H1 (cell line): ENCODE measurements at regions not wholly inside any gene's neighbourhood (a gene's known extent, or its start where the extent isn't known, plus 50 kb on each side); places are given as distances from the start of the nearest gene placed in this dataset.

Experiments
- CTCF ChIA-PET: fragments of 300-600 bp; sonication (Branson Sonifier 250); formaldehyde crosslinking; loops from one replicate; lab custom pipeline; 2021; ENCODE audit not compliant: partially characterized antibody; lab: Charles Lee
- POLR2A ChIA-PET: fragments of 300-600 bp; sonication (Branson Sonifier 250); formaldehyde crosslinking; loops from one replicate; lab custom pipeline; 2021; ENCODE audit warnings: inconsistent platforms; ENCODE audit not compliant: partially characterized antibody; lab: Charles Lee
- DNase-seq, 2 experiments: peaks; one replicate each; pipeline versions ENCODE4 v3.0.0 to v3.0.0-alpha.2; 2010 to 2022; ENCODE audit warnings: low spot score in 2 of 2, low read depth in 1 of 2, mixed read lengths in 1 of 2
- FAIRE-seq: peaks from 2 replicates; lab custom pipeline; 2011; peaks lifted over from hg19 to GRCh38; lab: Jason Lieb, UNC
- H2AFZ ChIP-seq: 2 replicates; pipeline ENCODE4 v1.8.1; 2012; ENCODE audit warnings: low read length, inconsistent platforms
- H2AK5ac ChIP-seq: 2 replicates; pipeline ENCODE4 v1.6.1; 2013; ENCODE audit warnings: low read depth, low read length
- H2BK120ac ChIP-seq: replicated peaks from 2 replicates; pipeline ENCODE3; 2013; ENCODE audit warnings: low read depth, low read length, inconsistent platforms
- H2BK12ac ChIP-seq: 2 replicates; pipeline ENCODE4 v1.6.1; 2013; ENCODE audit warnings: low read depth, low read length
- H2BK15ac ChIP-seq: 2 replicates; pipeline ENCODE4 v1.6.1; 2013; ENCODE audit warnings: low read length
- H2BK20ac ChIP-seq: 2 replicates; pipeline ENCODE4 v1.6.1; 2013; ENCODE audit warnings: low read length
- H2BK5ac ChIP-seq: 2 replicates; pipeline ENCODE4 v1.6.1; 2013; ENCODE audit warnings: low read depth, low read length
- H3K14ac ChIP-seq: 2 replicates; pipeline ENCODE4 v1.6.1; 2013; ENCODE audit warnings: inconsistent platforms; ENCODE audit not compliant: insufficient read length
- H3K18ac ChIP-seq: 2 replicates; pipeline ENCODE4 v1.6.1; 2013; ENCODE audit warnings: low read length; ENCODE audit errors: extremely low read depth
- H3K23ac ChIP-seq: 2 replicates; pipeline ENCODE4 v1.6.1; 2013; ENCODE audit warnings: inconsistent platforms; ENCODE audit not compliant: insufficient read length
- H3K23me2 ChIP-seq: 2 replicates; pipeline ENCODE4 v1.6.1; 2013; ENCODE audit warnings: low read depth, low read length
- H3K27ac ChIP-seq: 2 replicates; pipeline ENCODE4 v1.6.1; 2011; ENCODE audit warnings: low read depth, low read length, inconsistent platforms
- H3K27me3 ChIP-seq, 4 experiments: replicated peaks in 1 of 4; 1 replicate in 1 of 4; 2 replicates in 3 of 4; pipeline versions ENCODE4 v1.6.1 to v1.8.1; 2011 to 2013; ENCODE audit warnings: low read length in 3 of 4, mild to moderate bottlenecking in 3 of 4, inconsistent platforms in 2 of 4, mixed read lengths in 2 of 4, moderate library complexity in 1 of 4; ENCODE audit not compliant: control insufficient read depth in 3 of 4, insufficient read depth in 3 of 4; ENCODE audit errors: extremely low read depth in 1 of 4
- H3K36me3 ChIP-seq, 4 experiments: 2 replicates each; pipeline versions ENCODE4 v1.6.1 to v1.8.1; 2011 to 2013; ENCODE audit warnings: mild to moderate bottlenecking in 4 of 4, low read length in 3 of 4, moderate library complexity in 2 of 4, control low read depth in 1 of 4, inconsistent platforms in 1 of 4; ENCODE audit not compliant: insufficient read depth in 4 of 4, control insufficient read depth in 2 of 4
- H3K4ac ChIP-seq: replicated peaks from 2 replicates; pipeline ENCODE3; 2013; ENCODE audit warnings: low read length, low read depth, mixed read lengths, inconsistent platforms; ENCODE audit not compliant: insufficient read length
- H3K4me1 ChIP-seq, 4 experiments: replicated peaks in 1 of 4; 1 replicate in 1 of 4; 2 replicates in 3 of 4; pipeline versions ENCODE4 v1.6.1 to v1.8.1; 2011 to 2013; ENCODE audit warnings: low read length in 3 of 4, inconsistent platforms in 2 of 4, mixed read lengths in 1 of 4; ENCODE audit not compliant: insufficient read depth in 4 of 4, control insufficient read depth in 3 of 4
- H3K4me2 ChIP-seq, 2 experiments: 2 replicates each; pipeline versions ENCODE4 v1.6.1 to v1.8.1; 2011 to 2013; ENCODE audit warnings: low read depth in 2 of 2, low read length in 2 of 2, control low read depth in 1 of 2, inconsistent platforms in 1 of 2, mild to moderate bottlenecking in 1 of 2; ENCODE audit not compliant: insufficient read depth in 1 of 2
- H3K4me3 ChIP-seq, 4 experiments: fragments of 200-600, 300-600 bp in 1 of 4; sonication (generic), shearing (Covaris generic), sonication (Bioruptor Twin) in 1 of 4; 2 replicates each; pipeline versions ENCODE4 v1.5.1 to v1.8.1; 2011 to 2016; ENCODE audit warnings: low read length in 4 of 4, low read depth in 3 of 4, control low read depth in 2 of 4, inconsistent platforms in 2 of 4, mild to moderate bottlenecking in 2 of 4, mixed read lengths in 1 of 4, moderate library complexity in 1 of 4; ENCODE audit not compliant: insufficient read depth in 2 of 4; ENCODE audit errors: extremely low read depth in 1 of 4
- H3K56ac ChIP-seq: replicated peaks from 2 replicates; pipeline ENCODE3; 2013; ENCODE audit warnings: low read depth, mild to moderate bottlenecking, mixed read lengths, low read length, inconsistent platforms; ENCODE audit not compliant: insufficient read length
- H3K79me1 ChIP-seq: 2 replicates; pipeline ENCODE4 v1.6.1; 2013; ENCODE audit warnings: low read depth, low read length, control low read depth
- H3K79me2 ChIP-seq, 2 experiments: 2 replicates each; pipeline versions ENCODE4 v1.6.1 to v1.8.1; 2012 to 2013; ENCODE audit warnings: low read length in 2 of 2, mild to moderate bottlenecking in 2 of 2, inconsistent platforms in 1 of 2; ENCODE audit not compliant: insufficient read depth in 2 of 2, control insufficient read depth in 1 of 2
- H3K9ac ChIP-seq, 4 experiments: replicated peaks in 1 of 4; 1 replicate in 1 of 4; 2 replicates in 3 of 4; pipeline versions ENCODE4 v1.6.1 to v1.8.1; 2011 to 2013; ENCODE audit warnings: low read depth in 3 of 4, low read length in 3 of 4, control low read depth in 2 of 4, mild to moderate bottlenecking in 2 of 4, moderate library complexity in 2 of 4, inconsistent platforms in 1 of 4; ENCODE audit errors: extremely low read depth in 1 of 4
- H3K9me3 ChIP-seq, 2 experiments: 2 replicates each; pipeline versions ENCODE4 v1.6.1 to v1.8.1; 2012 to 2013; ENCODE audit warnings: mild to moderate bottlenecking in 2 of 2, moderate library complexity in 2 of 2, control low read depth in 1 of 2, inconsistent platforms in 1 of 2, low read depth in 1 of 2, low read length in 1 of 2, mixed read lengths in 1 of 2; ENCODE audit not compliant: insufficient read depth in 2 of 2
- H4K20me1 ChIP-seq, 2 experiments: replicated peaks in 1 of 2; 2 replicates each; pipeline versions ENCODE3 to v1.8.1; 2011 to 2013; ENCODE audit warnings: inconsistent platforms in 2 of 2, low read length in 2 of 2, mild to moderate bottlenecking in 1 of 2; ENCODE audit not compliant: insufficient read depth in 2 of 2, control insufficient read depth in 1 of 2
- H4K5ac ChIP-seq: 2 replicates; pipeline ENCODE4 v1.6.1; 2013; ENCODE audit warnings: low read length, low read depth, mixed read lengths, inconsistent platforms; ENCODE audit not compliant: insufficient read length
- H4K8ac ChIP-seq: 2 replicates; pipeline ENCODE4 v1.8.0; 2013; ENCODE audit warnings: mild to moderate bottlenecking, moderate library complexity, low read length, inconsistent platforms; ENCODE audit not compliant: insufficient read depth; ENCODE audit errors: extremely low read depth
- H4K91ac ChIP-seq: replicated peaks from 2 replicates; pipeline ENCODE3; 2013; ENCODE audit warnings: low read length, mixed read lengths, inconsistent platforms; ENCODE audit not compliant: insufficient read length
- ASH2L ChIP-seq: fragments of 200-600, 300-600 bp; sonication (generic); IDR thresholded peaks from one replicate; pipeline ENCODE4 v1.7.1; 2017; ENCODE audit warnings: low read length
- BCL11A ChIP-seq, 2 experiments: IDR thresholded peaks; one replicate each; pipeline ENCODE4 v1.6.1; 2011; ENCODE audit warnings: low read depth in 2 of 2, low read length in 2 of 2, mild to moderate bottlenecking in 2 of 2
- CBX5 ChIP-seq: fragments of 300-800, 300-1000 bp; sonication (generic); IDR thresholded peaks from 2 replicates; pipeline ENCODE4 v1.7.1; 2016; ENCODE audit warnings: antibody characterized with exemption, low read length, low read depth
- CEBPB ChIP-seq: IDR thresholded peaks from 2 replicates; pipeline ENCODE4 v1.6.1; 2012; ENCODE audit warnings: low read depth, low read length
- EP300 ChIP-seq, 2 experiments: IDR thresholded peaks; 1 replicate in 1 of 2; 2 replicates in 1 of 2; pipeline ENCODE4 v1.6.1; 2011 to 2012; ENCODE audit warnings: low read depth in 2 of 2, low read length in 2 of 2, mild to moderate bottlenecking in 2 of 2, borderline replicate concordance in 1 of 2, inconsistent platforms in 1 of 2, moderate library complexity in 1 of 2
- KDM4A ChIP-seq: IDR thresholded peaks from one replicate; pipeline ENCODE4 v1.7.1; 2012; ENCODE audit warnings: low read depth, mild to moderate bottlenecking, moderate library complexity, low read length, inconsistent platforms; ENCODE audit not compliant: severe bottlenecking
- NANOG ChIP-seq: IDR thresholded peaks from 2 replicates; pipeline ENCODE4 v1.6.1; 2011; ENCODE audit warnings: low read length, low read depth, mild to moderate bottlenecking, inconsistent platforms; ENCODE audit not compliant: insufficient read depth, poor library complexity, severe bottlenecking
- POLR2A ChIP-seq, 2 experiments: IDR thresholded peaks; 1 replicate in 1 of 2; 2 replicates in 1 of 2; pipeline ENCODE4 v1.6.1; 2011; ENCODE audit warnings: low read depth in 2 of 2, low read length in 2 of 2, mild to moderate bottlenecking in 2 of 2; ENCODE audit errors: control extremely low read depth in 1 of 2
- POLR2AphosphoS5 ChIP-seq: IDR thresholded peaks from 2 replicates; pipeline ENCODE4 v1.6.1; 2011; ENCODE audit warnings: low read depth, low read length
- RAD21 ChIP-seq, 2 experiments: IDR thresholded peaks in 1 of 2; conservative IDR thresholded peaks in 1 of 2; 2 replicates each; pipeline ENCODE4 v1.6.1; 2011; ENCODE audit warnings: low read depth in 2 of 2, low read length in 2 of 2, improper control_type of control experiment in 1 of 2, inconsistent platforms in 1 of 2, mild to moderate bottlenecking in 1 of 2, moderate library complexity in 1 of 2
- SAP30 ChIP-seq: fragments of 300-600 bp; sonication (generic); IDR thresholded peaks from 2 replicates; pipeline ENCODE4 v1.7.1; 2012; ENCODE audit warnings: low read length, moderate library complexity, mild to moderate bottlenecking, inconsistent platforms; ENCODE audit not compliant: insufficient read depth, insufficient replicate concordance
- SRF ChIP-seq: IDR thresholded peaks from 2 replicates; pipeline ENCODE4 v1.6.1; 2011; ENCODE audit warnings: mild to moderate bottlenecking, low read depth, low read length, moderate library complexity
- SUZ12 ChIP-seq: fragments of 200-600 bp; sonication (generic); IDR thresholded peaks from 2 replicates; pipeline ENCODE4 v1.6.1; 2012; ENCODE audit warnings: mild to moderate bottlenecking, inconsistent platforms, low read length, moderate library complexity, mixed read lengths
- WGBS, 2 experiments: shearing (Covaris generic) in 1 of 2; methylation state at CpG; one replicate each; pipeline versions ENCODE4 v1.1.6 to v1.1.7; 2013 to 2015; ENCODE audit warnings: low lambda C conversion rate in 2 of 2, mixed read lengths in 2 of 2, inconsistent platforms in 1 of 2, low coverage in 1 of 2, missing lambda C conversion rate in 1 of 2; ENCODE audit not compliant: insufficient replicate concordance in 2 of 2, insufficient coverage in 1 of 2, insufficient read length in 1 of 2; ENCODE audit errors: extremely low coverage in 1 of 2, missing lambda C conversion rate in 1 of 2; 5-methylcytosine and 5-hydroxymethylcytosine counted together

GRCh38 chr5:145579301-145579700 lies 255.8 kb downstream of the PRELID2 start:
- no peak overlapping the region for H2BK20ac ChIP-seq
- H2BK120ac ChIP-seq, result no peak overlapping the region
- H4K20me1 ChIP-seq, result no peaks in the 10 kb centered on the region
- DNase-seq (no peak), FAIRE-seq (no peak)
- CTCF ChIA-PET, result no interaction called here
- no peak overlapping the region for H4K5ac ChIP-seq
- TF ChIP-seq RAD21 (IDR thresholded peaks at IDR 0.05 in 1 of 2, conservative IDR thresholded peaks at IDR 0.05 in 1 of 2; ENCODE audit: low read depth in 2 of 2, low read length in 2 of 2) (no peak), EP300 (IDR thresholded peaks at IDR 0.05; ENCODE audit: borderline replicate concordance in 1 of 2, low read depth in 2 of 2, low read length in 2 of 2) (no peak), POLR2A (IDR thresholded peaks at IDR 0.05; ENCODE audit: control extremely low read depth in 1 of 2, low read depth in 2 of 2, low read length in 2 of 2) (no peak), POLR2AphosphoS5 (no peak), SRF (no peak), SAP30 (no peak), CEBPB (no peak), NANOG (no peak), SUZ12 (no peak), CBX5 (no peak), KDM4A (no peak), BCL11A (IDR thresholded peaks at IDR 0.05; ENCODE audit: low read depth in 2 of 2, low read length in 2 of 2) (no peak), ASH2L (no peak)
- H3K56ac ChIP-seq, result no peak overlapping the region
- no peak overlapping the region for H3K23ac ChIP-seq
- H2BK15ac ChIP-seq, result no peak overlapping the region
- H4K91ac ChIP-seq, result no peak overlapping the region
- H2AK5ac ChIP-seq, result no peak overlapping the region
- H2BK12ac ChIP-seq, result no peak overlapping the region
- no peak overlapping the region for H2AFZ ChIP-seq
- no peak overlapping the region for H3K4ac ChIP-seq
- no peak overlapping the region for H3K4me3 ChIP-seq
- H3K4me1 ChIP-seq, result no peaks in the 10 kb centered on the region
- H3K27ac ChIP-seq, result no peak overlapping the region
- WGBS, 2 experiments, result 34% methylated on average over 1 of the region's 1 CpG; no CpG with 5 or more reads in 1 of the 2 experiments
- H3K23me2 ChIP-seq, result no peaks in the 10 kb centered on the region
- H3K27me3 ChIP-seq, result no peaks in the 10 kb centered on the region
- H3K9me3 ChIP-seq, result no peaks in the 10 kb centered on the region
- H4K8ac ChIP-seq, result no peak overlapping the region
- H2BK5ac ChIP-seq, result no peak overlapping the region
- no peaks in the 10 kb centered on the region for H3K79me2 ChIP-seq
- POLR2A ChIA-PET, result no interaction called here
- H3K9ac ChIP-seq, result no peak overlapping the region
- no peaks in the 10 kb centered on the region for H3K79me1 ChIP-seq
- H3K14ac ChIP-seq, result no peak overlapping the region
- H3K18ac ChIP-seq, result no peak overlapping the region
- H3K36me3 ChIP-seq, result no peaks in the 10 kb centered on the region
- no peak overlapping the region for H3K4me2 ChIP-seq
